Brain microvascular endothelial cell (primary cell): ENCODE measurements at regions not wholly inside any gene's neighbourhood (a gene's known extent, or its start where the extent isn't known, plus 50 kb on each side); places are given as distances from the start of the nearest gene placed in this dataset.

ENCODE experiments used
- DNase-seq: peaks from one replicate; pipeline ENCODE4 v3.0.0-alpha.2; 2020
- H3K27ac ChIP-seq: fragments of 250-450 bp; sonication (Bioruptor Pico); 2 replicates; pipeline ENCODE4 v1.5.1; 2020; ENCODE audit warnings: mild to moderate bottlenecking, moderate library complexity
- H3K27me3 ChIP-seq: fragments of 250-450 bp; sonication (Bioruptor Pico); replicated peaks from 2 replicates; pipeline ENCODE4 v1.5.1; 2020; ENCODE audit warnings: mild to moderate bottlenecking
- H3K36me3 ChIP-seq: fragments of 250-450 bp; sonication (Bioruptor Pico); replicated peaks from 2 replicates; pipeline ENCODE4 v1.5.1; 2020; ENCODE audit warnings: mild to moderate bottlenecking
- H3K4me3 ChIP-seq: 2 replicates; pipeline ENCODE4 v1.5.1; 2011; ENCODE audit warnings: low read depth, mild to moderate bottlenecking, control low read depth, low read length, moderate library complexity
- in situ Hi-C: cut with HindIII; loops from 2 replicates; pipeline ENCODE4 v1.10.0; 2017; ENCODE audit warnings: low sequenced_read_pairs, low pct_ligation_motif_present
- TF ChIP-seq, protein P1 (sequence below): IDR thresholded peaks from 2 replicates; pipeline ENCODE4 v1.5.1; 2011; ENCODE audit warnings: low read depth, mild to moderate bottlenecking, moderate library complexity, low read length, control low read depth, inconsistent platforms; ENCODE audit errors: missing control alignments

DNA sequence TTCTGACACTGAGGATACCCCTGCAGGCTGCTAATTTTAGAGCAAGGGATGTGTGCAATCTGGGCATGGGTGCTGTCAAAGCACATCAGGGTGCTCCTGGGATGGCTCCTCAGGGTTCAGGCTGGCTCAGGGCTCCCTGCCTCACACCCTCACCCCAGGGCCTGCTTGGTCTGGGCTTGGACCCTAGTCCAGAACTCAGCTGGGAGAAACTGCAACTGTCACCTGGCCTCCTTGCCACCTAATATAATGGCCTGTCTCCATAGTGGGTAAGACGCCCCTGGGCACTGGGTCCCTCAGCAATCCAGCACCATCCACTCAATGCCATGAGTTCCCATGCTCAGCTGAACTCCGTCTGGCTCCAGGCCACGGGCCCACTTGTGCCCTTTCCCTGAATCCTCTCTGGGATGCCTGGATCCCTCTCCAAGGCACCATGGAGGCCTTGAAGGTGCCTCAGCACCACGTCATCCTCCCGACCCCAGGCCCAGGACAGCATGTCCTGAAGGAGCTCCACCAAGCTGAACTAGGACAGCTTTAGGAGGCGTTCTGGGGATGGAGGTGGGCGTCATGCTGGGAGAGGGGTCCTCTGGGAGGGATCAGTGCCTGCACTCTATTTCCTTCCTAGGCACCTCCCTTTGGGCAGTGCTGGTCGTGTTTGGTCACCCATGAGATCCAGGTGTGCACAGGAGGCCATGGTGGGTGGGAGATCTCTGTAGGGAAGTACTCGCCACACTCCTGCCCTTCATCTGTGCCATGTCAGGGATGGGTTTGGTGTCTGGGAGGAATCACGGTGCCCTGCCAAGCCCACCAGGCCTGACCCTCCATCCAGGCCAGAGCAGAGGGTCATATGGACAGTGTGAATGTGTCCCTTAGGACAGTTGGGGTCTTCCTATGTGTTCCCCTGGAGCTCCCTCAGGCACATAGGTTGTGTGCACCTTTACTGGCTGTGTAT, 1688.4 kb downstream of the TP53TG3F start:
- TF ChIP-seq, protein P1, sequence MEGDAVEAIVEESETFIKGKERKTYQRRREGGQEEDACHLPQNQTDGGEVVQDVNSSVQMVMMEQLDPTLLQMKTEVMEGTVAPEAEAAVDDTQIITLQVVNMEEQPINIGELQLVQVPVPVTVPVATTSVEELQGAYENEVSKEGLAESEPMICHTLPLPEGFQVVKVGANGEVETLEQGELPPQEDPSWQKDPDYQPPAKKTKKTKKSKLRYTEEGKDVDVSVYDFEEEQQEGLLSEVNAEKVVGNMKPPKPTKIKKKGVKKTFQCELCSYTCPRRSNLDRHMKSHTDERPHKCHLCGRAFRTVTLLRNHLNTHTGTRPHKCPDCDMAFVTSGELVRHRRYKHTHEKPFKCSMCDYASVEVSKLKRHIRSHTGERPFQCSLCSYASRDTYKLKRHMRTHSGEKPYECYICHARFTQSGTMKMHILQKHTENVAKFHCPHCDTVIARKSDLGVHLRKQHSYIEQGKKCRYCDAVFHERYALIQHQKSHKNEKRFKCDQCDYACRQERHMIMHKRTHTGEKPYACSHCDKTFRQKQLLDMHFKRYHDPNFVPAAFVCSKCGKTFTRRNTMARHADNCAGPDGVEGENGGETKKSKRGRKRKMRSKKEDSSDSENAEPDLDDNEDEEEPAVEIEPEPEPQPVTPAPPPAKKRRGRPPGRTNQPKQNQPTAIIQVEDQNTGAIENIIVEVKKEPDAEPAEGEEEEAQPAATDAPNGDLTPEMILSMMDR: no peak
- in situ Hi-C loops: no loop called here
- H3K27me3 ChIP-seq: no peaks in the 10 kb centered on the region
- no peak overlapping the region for H3K27ac ChIP-seq
- DNase-seq: no peak
- H3K4me3 ChIP-seq: no peak overlapping the region
- H3K36me3 ChIP-seq: no peaks in the 10 kb centered on the region

DNA sequence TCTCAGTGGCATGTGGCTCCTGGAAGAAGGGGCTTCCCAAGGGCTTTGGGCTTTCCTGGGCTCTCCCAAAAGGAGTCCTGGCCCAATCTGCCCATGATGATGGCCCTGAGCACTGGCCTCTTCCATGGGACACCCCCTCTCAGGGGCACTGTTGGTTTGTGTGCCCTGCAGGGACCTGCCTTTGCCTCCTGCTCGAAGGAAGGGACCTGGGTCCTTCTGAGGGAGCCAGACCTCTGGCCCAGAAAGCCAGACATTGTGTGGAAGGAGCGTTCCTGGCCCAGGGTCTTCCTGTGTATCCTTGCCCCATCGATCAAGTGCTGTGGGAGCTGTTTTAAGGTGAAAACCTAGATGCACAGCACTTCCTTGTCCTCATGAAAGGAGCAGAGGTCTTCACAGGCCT, 1689.3 kb downstream of the TP53TG3F start:
- no peaks in the 10 kb centered on the region for H3K36me3 ChIP-seq
- TF ChIP-seq, protein P1: no peak
- H3K27me3 ChIP-seq: no peaks in the 10 kb centered on the region
- no peak overlapping the region for H3K27ac ChIP-seq
- H3K4me3 ChIP-seq: no peak overlapping the region
- DNase-seq: no peak
- in situ Hi-C loops: no loop called here

DNA sequence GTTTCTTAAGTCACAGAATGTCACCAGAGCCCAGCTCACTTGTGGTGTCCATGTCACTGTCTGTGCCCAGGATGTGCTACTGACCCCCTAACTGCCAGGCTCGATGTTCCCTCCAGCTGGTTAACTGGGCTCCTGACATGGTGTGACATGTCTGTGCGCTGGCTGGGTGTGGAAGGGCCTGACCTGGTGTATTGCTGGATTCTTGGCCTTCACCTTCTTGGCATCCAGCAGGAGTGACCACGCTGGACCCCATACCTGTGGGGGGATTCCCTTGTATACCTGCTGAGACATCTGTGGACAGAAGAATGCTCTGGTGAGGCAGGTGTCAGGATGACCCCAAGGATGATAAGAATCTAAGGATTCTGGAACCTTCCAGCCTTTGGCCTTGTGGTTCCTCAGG, 1690.1 kb downstream of the TP53TG3F start:
- Histone ChIP-seq H3K27me3 (no peaks in the 10 kb centered on the region), H3K4me3 (no peak overlapping the region), H3K36me3 (no peaks in the 10 kb centered on the region), H3K27ac (no peak overlapping the region)
- no peak for DNase-seq
- in situ Hi-C loops: no loop called here
- TF ChIP-seq, protein P1: no peak

DNA sequence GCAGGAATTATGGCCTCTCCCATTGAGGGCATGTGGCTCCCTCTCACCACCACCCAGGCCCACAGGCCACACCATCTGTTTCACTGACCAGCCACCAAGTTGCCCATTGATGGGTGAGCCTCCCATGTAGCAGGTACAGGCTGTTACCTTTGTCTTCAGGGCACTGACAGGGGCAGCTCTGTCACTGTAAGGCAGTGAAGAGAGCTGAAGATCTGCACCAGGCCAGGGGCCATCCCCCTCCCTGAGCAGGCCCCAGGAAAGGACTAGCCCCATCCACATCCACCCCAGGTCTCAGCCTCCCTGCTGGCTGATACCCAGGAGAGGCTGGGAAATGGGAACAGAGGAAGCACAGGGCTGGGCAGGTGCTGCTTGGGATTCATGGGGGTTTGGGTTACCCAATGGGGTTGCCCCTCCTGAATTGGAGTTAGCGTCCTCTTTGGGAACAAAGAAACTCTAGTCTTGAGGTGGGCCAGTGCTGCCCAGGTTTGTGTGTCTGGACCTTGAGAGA, 1691.4 kb downstream of the TP53TG3F start:
- Histone ChIP-seq H3K27me3 (no peaks in the 10 kb centered on the region), H3K36me3 (no peaks in the 10 kb centered on the region), H3K4me3 (no peak overlapping the region), H3K27ac (no peak overlapping the region)
- in situ Hi-C loops: no loop called here
- DNase-seq: no peak
- TF ChIP-seq, protein P1: no peak

DNA sequence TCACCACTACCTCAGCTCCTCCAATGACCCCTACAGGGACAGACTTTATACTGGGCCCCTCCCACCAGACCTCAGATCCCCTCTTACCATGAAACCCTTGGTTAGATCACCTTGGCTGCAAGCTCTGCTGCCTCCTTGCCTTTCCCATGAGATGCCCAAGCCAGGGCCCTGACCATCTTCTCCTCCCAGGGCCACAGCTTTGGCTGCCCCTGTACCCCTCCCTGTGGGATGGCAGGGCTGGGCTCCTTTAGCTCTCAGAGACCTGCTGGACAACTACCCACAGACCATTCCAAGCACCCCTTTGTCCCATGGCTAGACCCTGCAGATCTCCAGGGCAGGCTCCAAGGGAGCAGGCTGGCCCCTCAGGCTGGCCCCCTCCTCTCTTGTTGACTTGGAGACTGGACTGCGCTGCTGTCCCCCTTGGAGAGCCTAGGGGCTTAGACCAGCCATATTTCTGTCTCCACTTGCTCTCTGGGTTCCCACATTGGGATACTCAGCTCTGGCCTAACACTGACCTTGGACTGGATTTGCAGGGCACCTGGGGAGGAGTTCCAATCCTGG, 1692.7 kb downstream of the TP53TG3F start:
- Histone ChIP-seq H3K36me3 (no peaks in the 10 kb centered on the region), H3K4me3 (no peak overlapping the region), H3K27me3 (no peaks in the 10 kb centered on the region), H3K27ac (no peak overlapping the region)
- in situ Hi-C loops: no loop called here
- TF ChIP-seq, protein P1: no peak
- DNase-seq: no peak
